ENCODE measurements at regions not wholly inside any gene's neighbourhood (a gene's known extent, or its start where the extent isn't known, plus 50 kb on each side); places are given as distances from the start of the nearest gene placed in this dataset.

- ChIA-PET POLR2A (no interaction called here), CTCF (no interaction called here)
- DNase-seq (no peak), ATAC-seq (no peak)
- Mint-ChIP-seq H3K27ac (no peak overlapping the region), H3K4me1 (ENCODE audit: low read depth) (no peaks in the 10 kb centered on the region), H3K36me3 (ENCODE audit: low read depth) (no peaks in the 10 kb centered on the region), H3K9me3 (ENCODE audit: insufficient read depth) (peaks cover 5% of the 10 kb centered on the region), H3K4me3 (no peak overlapping the region), H3K27me3 (ENCODE audit: low read depth) (no peaks in the 10 kb centered on the region)
Observed at GRCh38 chr10:130611239-130611638, 475.0 kb downstream of the GLRX3 start.

- CTCF ChIA-PET: no interaction called here
Observed at GRCh38 chr10:130615457-130615856, 479.3 kb downstream of the GLRX3 start.

GRCh38 chr10:130617985-130618384 lies 481.8 kb downstream of the GLRX3 start:
- Mint-ChIP-seq H3K9me3 (ENCODE audit: insufficient read depth) (peaks cover 2% of the 10 kb centered on the region), H3K27ac (no peak overlapping the region), H3K4me3 (no peak overlapping the region), H3K36me3 (ENCODE audit: low read depth) (no peaks in the 10 kb centered on the region), H3K27me3 (ENCODE audit: low read depth) (no peaks in the 10 kb centered on the region), H3K4me1 (ENCODE audit: low read depth) (no peaks in the 10 kb centered on the region)
- no peak for ATAC-seq
- POLR2A ChIA-PET: no interaction called here
- no peak for DNase-seq
- CTCF ChIA-PET: no interaction called here

More at GRCh38 chr10:130615457-130615856, 479.3 kb downstream of the GLRX3 start:
- ATAC-seq: no peak
- Mint-ChIP-seq H3K27me3 (ENCODE audit: low read depth) (no peaks in the 10 kb centered on the region), H3K9me3 (ENCODE audit: insufficient read depth) (peaks cover 5% of the 10 kb centered on the region), H3K4me3 (no peak overlapping the region), H3K36me3 (ENCODE audit: low read depth) (no peaks in the 10 kb centered on the region), H3K27ac (no peak overlapping the region), H3K4me1 (ENCODE audit: low read depth) (no peaks in the 10 kb centered on the region)
- POLR2A ChIA-PET: no interaction called here
- no peak for DNase-seq

- ATAC-seq: no peak
- no peaks in the 10 kb centered on the region for H3K4me1 Mint-ChIP-seq (ENCODE audit: low read depth)
- no peaks in the 10 kb centered on the region for H3K9me3 Mint-ChIP-seq (ENCODE audit: insufficient read depth)
- POLR2A ChIA-PET: no interaction called here
- CTCF ChIA-PET: no interaction called here
- no peaks in the 10 kb centered on the region for H3K36me3 Mint-ChIP-seq (ENCODE audit: low read depth)
- no peak overlapping the region for H3K4me3 Mint-ChIP-seq
- H3K27ac Mint-ChIP-seq: no peak overlapping the region
- no peak for DNase-seq
- no peaks in the 10 kb centered on the region for H3K27me3 Mint-ChIP-seq (ENCODE audit: low read depth)
Observed at GRCh38 chr10:130618647-130619046, 482.5 kb downstream of the GLRX3 start.

- H3K4me1 Mint-ChIP-seq (ENCODE audit: low read depth): no peaks in the 10 kb centered on the region
- no peaks in the 10 kb centered on the region for H3K27me3 Mint-ChIP-seq (ENCODE audit: low read depth)
- no peak overlapping the region for H3K27ac Mint-ChIP-seq
- POLR2A ChIA-PET: no interaction called here
- H3K9me3 Mint-ChIP-seq (ENCODE audit: insufficient read depth): no peaks in the 10 kb centered on the region
- no peak overlapping the region for H3K4me3 Mint-ChIP-seq
- CTCF ChIA-PET: no interaction called here
- no peaks in the 10 kb centered on the region for H3K36me3 Mint-ChIP-seq (ENCODE audit: low read depth)
- DNase-seq: no peak
- ATAC-seq: no peak
Observed at GRCh38 chr10:130621231-130621775, 485.1 kb downstream of the GLRX3 start.

- H3K4me3 Mint-ChIP-seq: no peak overlapping the region
- ChIA-PET CTCF (no interaction called here), POLR2A (no interaction called here)
- H3K36me3 Mint-ChIP-seq (ENCODE audit: low read depth): no peaks in the 10 kb centered on the region
- no peaks in the 10 kb centered on the region for H3K4me1 Mint-ChIP-seq (ENCODE audit: low read depth)
- H3K27me3 Mint-ChIP-seq (ENCODE audit: low read depth): no peaks in the 10 kb centered on the region
- no peak for ATAC-seq
- H3K27ac Mint-ChIP-seq: no peak overlapping the region
- H3K9me3 Mint-ChIP-seq (ENCODE audit: insufficient read depth): no peaks in the 10 kb centered on the region
- no peak for DNase-seq
Observed at GRCh38 chr10:130623680-130624267, 487.6 kb downstream of the GLRX3 start.

- ChIA-PET POLR2A (no interaction called here), CTCF (no interaction called here)
- ATAC-seq (no peak), DNase-seq (no peak)
- no peak overlapping the region for H3K27ac Mint-ChIP-seq
- no peaks in the 10 kb centered on the region for H3K9me3 Mint-ChIP-seq (ENCODE audit: insufficient read depth)
- H3K4me3 Mint-ChIP-seq: no peak overlapping the region
- H3K27me3 Mint-ChIP-seq (ENCODE audit: low read depth): no peaks in the 10 kb centered on the region
- no peaks in the 10 kb centered on the region for H3K36me3 Mint-ChIP-seq (ENCODE audit: low read depth)
- peaks cover 2% of the 10 kb centered on the region for H3K4me1 Mint-ChIP-seq (ENCODE audit: low read depth)
Observed at GRCh38 chr10:130627346-130628045, 491.3 kb downstream of the GLRX3 start.

DNA sequence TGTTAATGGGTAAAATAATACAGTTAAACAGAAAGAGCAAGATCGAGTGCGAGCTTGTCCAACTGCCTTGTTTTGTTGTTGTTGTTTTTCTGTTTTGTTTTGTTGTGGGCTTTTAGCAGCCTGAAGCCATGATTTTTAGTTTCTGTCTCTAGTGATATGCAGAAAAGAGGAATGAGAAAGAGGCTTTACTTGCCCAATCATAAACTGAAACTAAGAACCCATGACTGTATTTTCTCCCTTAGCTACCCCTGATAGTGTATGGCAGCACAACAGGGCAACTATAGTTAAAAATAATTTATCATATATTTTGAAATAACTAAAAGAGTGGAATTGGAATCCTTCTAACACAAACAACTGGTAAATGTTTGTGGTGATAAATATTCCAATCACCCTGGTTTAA lies 493.9 kb downstream of the GLRX3 start:
- ATAC-seq (no peak), DNase-seq (no peak)
- peaks cover 2% of the 10 kb centered on the region for H3K27me3 Mint-ChIP-seq (ENCODE audit: low read depth)
- no peaks in the 10 kb centered on the region for H3K9me3 Mint-ChIP-seq (ENCODE audit: insufficient read depth)
- ChIA-PET CTCF (no interaction called here), POLR2A (no interaction called here)
- no peaks in the 10 kb centered on the region for H3K36me3 Mint-ChIP-seq (ENCODE audit: low read depth)
- H3K27ac Mint-ChIP-seq: no peak overlapping the region
- H3K4me1 Mint-ChIP-seq (ENCODE audit: low read depth): peaks cover 4% of the 10 kb centered on the region
- H3K4me3 Mint-ChIP-seq: no peak overlapping the region

- no peak for DNase-seq
- Mint-ChIP-seq H3K36me3 (ENCODE audit: low read depth) (no peaks in the 10 kb centered on the region), H3K4me3 (no peak overlapping the region), H3K27me3 (ENCODE audit: low read depth) (peaks cover 7% of the 10 kb centered on the region), H3K4me1 (ENCODE audit: low read depth) (peaks cover 6% of the 10 kb centered on the region), H3K9me3 (ENCODE audit: insufficient read depth) (no peaks in the 10 kb centered on the region), H3K27ac (no peak overlapping the region)
- POLR2A ChIA-PET: no interaction called here
- no peak for ATAC-seq
- CTCF ChIA-PET: no interaction called here
Observed at GRCh38 chr10:130631142-130632096, 495.2 kb downstream of the GLRX3 start.

- no peaks in the 10 kb centered on the region for H3K36me3 Mint-ChIP-seq (ENCODE audit: low read depth)
- DNase-seq (no peak), ATAC-seq (no peak)
- no peak overlapping the region for H3K4me3 Mint-ChIP-seq
- H3K9me3 Mint-ChIP-seq (ENCODE audit: insufficient read depth): no peaks in the 10 kb centered on the region
- CTCF ChIA-PET: no interaction called here
- H3K27me3 Mint-ChIP-seq (ENCODE audit: low read depth): peaks cover 7% of the 10 kb centered on the region
- H3K4me1 Mint-ChIP-seq (ENCODE audit: low read depth): peaks cover 6% of the 10 kb centered on the region
- H3K27ac Mint-ChIP-seq: no peak overlapping the region
- POLR2A ChIA-PET: no interaction called here
Observed at GRCh38 chr10:130634816-130635215, 498.6 kb downstream of the GLRX3 start.

- CTCF ChIA-PET: no interaction called here
- H3K27ac Mint-ChIP-seq: no peak overlapping the region
- peaks cover 7% of the 10 kb centered on the region for H3K27me3 Mint-ChIP-seq (ENCODE audit: low read depth)
- no peaks in the 10 kb centered on the region for H3K9me3 Mint-ChIP-seq (ENCODE audit: insufficient read depth)
- no peaks in the 10 kb centered on the region for H3K36me3 Mint-ChIP-seq (ENCODE audit: low read depth)
- POLR2A ChIA-PET: no interaction called here
- no peak overlapping the region for H3K4me3 Mint-ChIP-seq
- DNase-seq (no peak), ATAC-seq (no peak)
- H3K4me1 Mint-ChIP-seq (ENCODE audit: low read depth): peaks cover 6% of the 10 kb centered on the region
Observed at GRCh38 chr10:130635528-130635927, 499.3 kb downstream of the GLRX3 start.

GRCh38 chr10:130636313-130636930 lies 500.2 kb downstream of the GLRX3 start:
- Mint-ChIP-seq H3K9me3 (ENCODE audit: insufficient read depth) (no peaks in the 10 kb centered on the region), H3K4me1 (ENCODE audit: low read depth) (peaks cover 6% of the 10 kb centered on the region), H3K27me3 (ENCODE audit: low read depth) (peaks cover 7% of the 10 kb centered on the region), H3K27ac (no peak overlapping the region), H3K4me3 (no peak overlapping the region), H3K36me3 (ENCODE audit: low read depth) (no peaks in the 10 kb centered on the region)
- DNase-seq (no peak), ATAC-seq (no peak)
- CTCF ChIA-PET: no interaction called here
- POLR2A ChIA-PET: no interaction called here

Measured in activated CD8-positive, alpha-beta T cell treated with anti-CD3 and anti-CD28 coated beads, Interleukin-2, amount 10 ng/mL, durations not matched to agents 7 days and 5 days (primary cell).